Mucosa of descending colon (tissue), 3 donors: ENCODE measurements at regions not wholly inside any gene's neighbourhood (a gene's known extent, or its start where the extent isn't known, plus 50 kb on each side); places are given as distances from the start of the nearest gene placed in this dataset.

Source experiments
- ATAC-seq: fragments of 200-7000 bp; cut with Tn5 transposase; one replicate; pipeline ENCODE4 v1.9.1; 2020; ENCODE audit warnings: mild to moderate bottlenecking, moderate library complexity
- DNase-seq, 3 donors: peaks; one replicate each; pipeline ENCODE4 v3.0.0-alpha.2; 2020
- H3K36me3 ChIP-seq: fragments of 200-600 bp; one replicate; pipeline ENCODE4 v1.8.0; 2021; ENCODE audit warnings: low read depth, mild to moderate bottlenecking
- H3K4me1 ChIP-seq: fragments of 200-600 bp; one replicate; pipeline ENCODE4 v1.8.0; 2021; ENCODE audit warnings: low read depth, mild to moderate bottlenecking
- H3K4me3 ChIP-seq: fragments of 200-600 bp; one replicate; pipeline ENCODE4 v1.8.0; 2021; ENCODE audit warnings: mild to moderate bottlenecking
- H3K9me3 ChIP-seq: fragments of 200-600 bp; one replicate; pipeline ENCODE4 v1.8.0; 2021; ENCODE audit warnings: mild to moderate bottlenecking
- intact Hi-C, 2 donors: fragments of 100-400 bp; cut with DNase I in 1 of 2; cut with micrococcal nuclease in 1 of 2; formaldehyde crosslinking; loops; one replicate each; pipeline versions ENCODE4 v1.11.0 to v1.11.1; 2022; cut with DNase I, micrococcal nuclease
- TF ChIP-seq, protein P1 (sequence below): fragments of 200-600 bp; IDR thresholded peaks from one replicate; pipeline ENCODE4 v1.8.0; 2022; ENCODE audit warnings: antibody characterized with exemption, mild to moderate bottlenecking
- donor health status: DM: no; HTN: no; CAD: no; lungs with moderate emphysema.
- donor health status: DM: no; HTN: no; CAD: no.
- donor health status: DM: no; HTN: yes; CAD: no.

DNA sequence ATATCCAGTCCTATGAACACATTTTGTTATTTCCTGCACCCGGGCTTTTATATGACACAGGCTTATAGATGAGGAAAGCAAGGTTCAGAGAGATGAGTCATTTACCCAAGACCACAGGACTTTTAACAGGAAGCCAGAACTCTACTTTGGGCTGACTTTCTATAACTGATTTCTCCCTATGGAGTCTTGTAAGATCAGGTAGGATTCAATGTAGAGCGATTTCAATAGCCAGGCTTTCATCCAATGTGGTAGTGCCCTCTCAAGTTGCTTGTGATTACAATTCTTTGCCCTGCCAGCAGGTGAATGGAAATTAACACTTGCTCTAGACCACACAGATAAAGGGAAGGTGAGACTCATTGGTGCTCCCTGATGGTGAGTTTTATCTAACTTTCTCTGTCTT is 378.3 kb downstream of the INSC start:
- intact Hi-C loops, result no loop called here
- DNase-seq (no peak), ATAC-seq (peak; percentile 31)
- TF ChIP-seq, protein P1, sequence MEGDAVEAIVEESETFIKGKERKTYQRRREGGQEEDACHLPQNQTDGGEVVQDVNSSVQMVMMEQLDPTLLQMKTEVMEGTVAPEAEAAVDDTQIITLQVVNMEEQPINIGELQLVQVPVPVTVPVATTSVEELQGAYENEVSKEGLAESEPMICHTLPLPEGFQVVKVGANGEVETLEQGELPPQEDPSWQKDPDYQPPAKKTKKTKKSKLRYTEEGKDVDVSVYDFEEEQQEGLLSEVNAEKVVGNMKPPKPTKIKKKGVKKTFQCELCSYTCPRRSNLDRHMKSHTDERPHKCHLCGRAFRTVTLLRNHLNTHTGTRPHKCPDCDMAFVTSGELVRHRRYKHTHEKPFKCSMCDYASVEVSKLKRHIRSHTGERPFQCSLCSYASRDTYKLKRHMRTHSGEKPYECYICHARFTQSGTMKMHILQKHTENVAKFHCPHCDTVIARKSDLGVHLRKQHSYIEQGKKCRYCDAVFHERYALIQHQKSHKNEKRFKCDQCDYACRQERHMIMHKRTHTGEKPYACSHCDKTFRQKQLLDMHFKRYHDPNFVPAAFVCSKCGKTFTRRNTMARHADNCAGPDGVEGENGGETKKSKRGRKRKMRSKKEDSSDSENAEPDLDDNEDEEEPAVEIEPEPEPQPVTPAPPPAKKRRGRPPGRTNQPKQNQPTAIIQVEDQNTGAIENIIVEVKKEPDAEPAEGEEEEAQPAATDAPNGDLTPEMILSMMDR, result no peak
- no peak overlapping the region for H3K4me3 ChIP-seq
- no peaks in the 10 kb centered on the region for H3K9me3 ChIP-seq
- H3K4me1 ChIP-seq, result peaks cover 3% of the 10 kb centered on the region
- H3K36me3 ChIP-seq, result no peaks in the 10 kb centered on the region

DNA sequence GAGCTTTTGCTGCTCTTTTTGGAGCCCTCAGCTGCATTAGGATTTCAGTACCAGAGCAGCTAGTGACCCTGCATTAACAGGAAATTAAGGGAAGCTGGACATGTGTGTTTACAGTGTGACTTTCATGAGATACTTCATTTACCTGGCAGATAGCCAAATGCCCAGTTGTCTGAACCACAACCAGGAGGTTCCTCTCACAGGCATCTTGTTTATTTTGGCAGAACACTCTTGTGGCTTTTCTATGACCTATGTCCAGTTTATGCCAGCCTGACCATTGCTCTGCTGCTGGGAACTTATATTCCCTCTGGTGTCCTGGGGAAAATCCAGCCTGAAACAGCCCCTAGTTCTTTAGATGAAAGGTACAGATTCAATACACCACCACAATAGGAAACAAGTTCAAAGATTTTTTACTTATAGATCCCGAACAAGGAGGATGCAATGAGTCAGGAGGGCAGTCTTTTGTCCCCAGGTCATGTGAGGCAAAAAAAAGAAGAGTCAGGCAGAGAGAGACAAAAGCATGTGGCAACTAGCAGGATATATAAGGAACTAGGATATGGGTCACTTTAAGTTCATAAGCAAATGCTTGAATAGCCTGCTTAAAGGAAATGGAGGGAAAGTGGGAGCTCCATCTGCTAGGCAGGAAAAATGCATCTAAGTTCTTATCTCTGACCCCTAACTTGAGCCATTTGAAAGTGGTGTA is 379.3 kb downstream of the INSC start:
- H3K9me3 ChIP-seq, result no peaks in the 10 kb centered on the region
- ATAC-seq (peak; percentile 42), DNase-seq (no peak)
- H3K4me1 ChIP-seq, result peaks cover 3% of the 10 kb centered on the region
- H3K4me3 ChIP-seq, result no peak overlapping the region
- intact Hi-C loops, result no loop called here
- TF ChIP-seq, protein P1, result no peak
- no peaks in the 10 kb centered on the region for H3K36me3 ChIP-seq

DNA sequence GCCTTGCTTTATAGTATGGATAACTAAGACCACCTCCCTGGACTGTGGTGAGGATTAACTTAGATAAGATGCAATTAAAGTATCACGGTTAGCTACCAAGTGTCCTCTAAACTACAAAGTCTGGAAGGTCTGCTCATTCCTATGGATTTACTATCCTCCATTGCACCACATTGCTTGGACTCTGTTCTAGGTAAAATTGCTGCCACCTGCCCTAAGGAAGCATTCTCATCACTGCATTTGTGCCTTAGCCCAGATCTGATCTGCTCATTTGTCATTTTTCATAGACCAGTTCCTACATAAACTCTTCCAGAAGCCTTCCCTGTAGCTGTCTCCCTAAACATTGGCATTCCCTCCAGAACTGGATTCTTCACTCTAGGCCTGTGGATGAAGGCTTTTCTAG is 380.0 kb downstream of the INSC start:
- DNase-seq (no peak), ATAC-seq (peak; percentile 32)
- no peak overlapping the region for H3K4me3 ChIP-seq
- H3K9me3 ChIP-seq, result no peaks in the 10 kb centered on the region
- H3K36me3 ChIP-seq, result no peaks in the 10 kb centered on the region
- TF ChIP-seq, protein P1, result no peak
- intact Hi-C loops, result no loop called here
- H3K4me1 ChIP-seq, result peaks cover 3% of the 10 kb centered on the region

DNA sequence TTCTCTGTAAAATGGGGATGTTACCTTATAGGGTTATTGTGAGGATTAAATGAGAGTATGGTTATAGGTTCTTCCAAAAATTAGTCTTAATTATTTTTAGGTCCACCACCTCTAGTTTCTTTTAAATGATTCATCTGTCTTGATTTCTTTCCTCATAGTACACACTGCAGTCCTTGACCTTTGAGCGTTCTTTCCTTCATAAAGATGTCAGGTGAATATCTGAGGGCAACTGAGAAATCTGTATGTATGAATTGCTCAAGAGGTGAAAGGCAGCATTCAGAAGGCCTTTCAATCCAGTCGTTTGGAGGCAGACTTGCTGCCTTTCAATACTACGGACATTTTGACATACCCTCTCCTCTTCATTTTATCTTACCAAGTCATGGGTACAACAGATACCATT is 380.7 kb downstream of the INSC start:
- intact Hi-C loops, result no loop called here
- Histone ChIP-seq H3K9me3 (no peaks in the 10 kb centered on the region), H3K4me1 (peaks cover 3% of the 10 kb centered on the region), H3K4me3 (no peak overlapping the region), H3K36me3 (no peaks in the 10 kb centered on the region)
- ATAC-seq (peak; percentile 23), DNase-seq (no peak)
- TF ChIP-seq, protein P1, result no peak

DNA sequence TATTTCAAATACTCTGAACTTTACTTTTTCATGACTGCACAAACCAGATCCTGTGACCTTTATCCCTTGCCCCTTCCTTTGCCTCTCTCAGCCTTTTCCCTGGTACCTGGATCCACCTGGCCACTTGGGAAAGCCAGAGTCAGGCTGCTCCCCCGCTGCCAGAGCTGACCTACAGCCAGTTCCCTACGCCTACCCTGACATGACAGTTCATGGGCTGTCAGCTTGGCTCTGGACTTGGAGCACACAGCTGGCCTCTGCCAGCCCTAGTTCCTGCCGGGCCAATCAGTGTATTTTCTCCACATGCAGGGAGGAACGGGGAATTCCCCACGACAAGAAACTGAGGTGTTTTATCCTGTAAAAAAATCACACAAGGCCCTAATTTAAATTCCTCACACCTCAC is 382.6 kb downstream of the INSC start:
- peaks cover 3% of the 10 kb centered on the region for H3K4me1 ChIP-seq

More for the DNA sequence above, 382.6 kb downstream of the INSC start:
- ATAC-seq (peak; percentile 68), DNase-seq (peak in 2 of 3 donors; percentile 9 to 46)
- Histone ChIP-seq H3K9me3 (no peaks in the 10 kb centered on the region), H3K36me3 (no peaks in the 10 kb centered on the region), H3K4me3 (no peak overlapping the region)
- intact Hi-C loops, result no loop called here
- TF ChIP-seq, protein P1, result no peak
